ENCODE measurements at regions not wholly inside any gene's neighbourhood (a gene's known extent, or its start where the extent isn't known, plus 50 kb on each side); places are given as distances from the start of the nearest gene placed in this dataset.

- DNase-seq (no peak), ATAC-seq (ENCODE audit: low read depth) (no peak)
- H3K27me3 ChIP-seq (replicated peaks in 1 of 4; ENCODE audit: control extremely low read depth in 1 of 4, control insufficient read depth in 3 of 4, insufficient read depth in 4 of 4, low read length in 3 of 4) = no peaks in the 10 kb centered on the region
- H3K9ac ChIP-seq (ENCODE audit: low read length) = no peak overlapping the region
- H3K36me3 ChIP-seq (replicated peaks in 1 of 2; ENCODE audit: control extremely low read depth in 1 of 2, control insufficient read depth in 1 of 2, extremely low read depth in 1 of 2, insufficient read depth in 2 of 2, low read length in 1 of 2) = no peaks in the 10 kb centered on the region
- no peak overlapping the region for H3K27ac ChIP-seq (ENCODE audit: low read length in 2 of 2)
- no peaks in the 10 kb centered on the region for H4K20me1 ChIP-seq (ENCODE audit: control insufficient read depth, insufficient read depth, low read length, poor library complexity, severe bottlenecking)
- H3K27me3 Mint-ChIP-seq = no peaks in the 10 kb centered on the region
- H3K79me2 ChIP-seq (ENCODE audit: control insufficient read depth, insufficient read depth, low read length) = no peaks in the 10 kb centered on the region
- no peaks in the 10 kb centered on the region for H3K4me1 Mint-ChIP-seq
- intact Hi-C loops (cut with micrococcal nuclease) = no loop called here
- POLR2A ChIA-PET = no interaction called here
- CTCF ChIA-PET = no interaction called here
- WGBS (ENCODE audit: insufficient coverage) = 92% methylated on average over 7 of the region's 7 CpGs
- TF ChIP-seq, protein P1, sequence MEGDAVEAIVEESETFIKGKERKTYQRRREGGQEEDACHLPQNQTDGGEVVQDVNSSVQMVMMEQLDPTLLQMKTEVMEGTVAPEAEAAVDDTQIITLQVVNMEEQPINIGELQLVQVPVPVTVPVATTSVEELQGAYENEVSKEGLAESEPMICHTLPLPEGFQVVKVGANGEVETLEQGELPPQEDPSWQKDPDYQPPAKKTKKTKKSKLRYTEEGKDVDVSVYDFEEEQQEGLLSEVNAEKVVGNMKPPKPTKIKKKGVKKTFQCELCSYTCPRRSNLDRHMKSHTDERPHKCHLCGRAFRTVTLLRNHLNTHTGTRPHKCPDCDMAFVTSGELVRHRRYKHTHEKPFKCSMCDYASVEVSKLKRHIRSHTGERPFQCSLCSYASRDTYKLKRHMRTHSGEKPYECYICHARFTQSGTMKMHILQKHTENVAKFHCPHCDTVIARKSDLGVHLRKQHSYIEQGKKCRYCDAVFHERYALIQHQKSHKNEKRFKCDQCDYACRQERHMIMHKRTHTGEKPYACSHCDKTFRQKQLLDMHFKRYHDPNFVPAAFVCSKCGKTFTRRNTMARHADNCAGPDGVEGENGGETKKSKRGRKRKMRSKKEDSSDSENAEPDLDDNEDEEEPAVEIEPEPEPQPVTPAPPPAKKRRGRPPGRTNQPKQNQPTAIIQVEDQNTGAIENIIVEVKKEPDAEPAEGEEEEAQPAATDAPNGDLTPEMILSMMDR (IDR thresholded peaks at IDR 0.05) = no peak
- no peak for TF ChIP-seq EZH2 (IDR thresholded peaks at IDR 0.05; ENCODE audit: borderline replicate concordance, insufficient read depth, low read depth, low read length, poor library complexity, severe bottlenecking)
- H3K9me3 Mint-ChIP-seq (ENCODE audit: insufficient read depth) = peaks cover 4% of the 10 kb centered on the region
- no peak overlapping the region for H2AFZ ChIP-seq (ENCODE audit: insufficient read depth, low read depth, low read length, poor library complexity, severe bottlenecking)
- peaks cover 0 to 16% (median 10%) of the 10 kb centered on the region in 3 donors for H3K9me3 ChIP-seq (ENCODE audit: control extremely low read depth in 1 of 3, control insufficient read depth in 2 of 3, insufficient read depth in 1 of 3, low read length in 2 of 3)
- H3K4me1 ChIP-seq (ENCODE audit: control insufficient read depth in 2 of 2, insufficient read depth in 2 of 2, low read length in 2 of 2) = no peaks in the 10 kb centered on the region
- no peak overlapping the region for H3K27ac Mint-ChIP-seq
- H3K4me3 Mint-ChIP-seq = no peak overlapping the region
- no peak overlapping the region for H3K4me3 ChIP-seq (ENCODE audit: control extremely low read depth in 1 of 5, extremely low read depth in 1 of 5, insufficient read depth in 1 of 5, low read depth in 2 of 5, low read length in 4 of 5)
- H3K4me2 ChIP-seq (replicated peaks; ENCODE audit: low read depth, low read length, poor library complexity, severe bottlenecking) = no peak overlapping the region
Measured at GRCh38 chr6:166715065-166715464, 88.0 kb upstream of the RPS6KA2 start.

- Histone ChIP-seq H4K20me1 (ENCODE audit: control insufficient read depth, insufficient read depth, low read length, poor library complexity, severe bottlenecking) (no peaks in the 10 kb centered on the region), H2AFZ (ENCODE audit: insufficient read depth, low read depth, low read length, poor library complexity, severe bottlenecking) (no peak overlapping the region), H3K79me2 (ENCODE audit: control insufficient read depth, insufficient read depth, low read length) (no peaks in the 10 kb centered on the region), H3K4me2 (replicated peaks; ENCODE audit: low read depth, low read length, poor library complexity, severe bottlenecking) (no peak overlapping the region), H3K4me3 (ENCODE audit: control extremely low read depth in 1 of 5, extremely low read depth in 1 of 5, insufficient read depth in 1 of 5, low read depth in 2 of 5, low read length in 4 of 5) (no peak overlapping the region), H3K4me1 (ENCODE audit: control insufficient read depth in 2 of 2, insufficient read depth in 2 of 2, low read length in 2 of 2) (no peaks in the 10 kb centered on the region), H3K9me3 (ENCODE audit: control extremely low read depth in 1 of 3, control insufficient read depth in 2 of 3, insufficient read depth in 1 of 3, low read length in 2 of 3) (peaks cover 0 to 16% (median 10%) of the 10 kb centered on the region in 3 donors), H3K27ac (ENCODE audit: low read length in 2 of 2) (no peak overlapping the region), H3K9ac (ENCODE audit: low read length) (no peak overlapping the region), H3K27me3 (replicated peaks in 1 of 4; ENCODE audit: control extremely low read depth in 1 of 4, control insufficient read depth in 3 of 4, insufficient read depth in 4 of 4, low read length in 3 of 4) (no peaks in the 10 kb centered on the region), H3K36me3 (replicated peaks in 1 of 2; ENCODE audit: control extremely low read depth in 1 of 2, control insufficient read depth in 1 of 2, extremely low read depth in 1 of 2, insufficient read depth in 2 of 2, low read length in 1 of 2) (no peaks in the 10 kb centered on the region)
- TF ChIP-seq, protein P1 (IDR thresholded peaks at IDR 0.05) = no peak
- no peak for TF ChIP-seq EZH2 (IDR thresholded peaks at IDR 0.05; ENCODE audit: borderline replicate concordance, insufficient read depth, low read depth, low read length, poor library complexity, severe bottlenecking)
- Mint-ChIP-seq H3K4me3 (no peak overlapping the region), H3K27me3 (no peaks in the 10 kb centered on the region), H3K27ac (no peak overlapping the region), H3K9me3 (ENCODE audit: insufficient read depth) (peaks cover 4% of the 10 kb centered on the region), H3K4me1 (no peaks in the 10 kb centered on the region)
- ATAC-seq (ENCODE audit: low read depth) (no peak), DNase-seq (no peak)
- ChIA-PET POLR2A (no interaction called here), CTCF (no interaction called here)
- intact Hi-C loops (cut with micrococcal nuclease) = no loop called here
- WGBS (ENCODE audit: insufficient coverage) = 85% methylated on average over 6 of the region's 10 CpGs
Measured at GRCh38 chr6:166714581-166714980, 87.5 kb upstream of the RPS6KA2 start.

Measured in B cell (primary cell).